Right kidney (tissue), 1 donor: ENCODE measurements at regions not wholly inside any gene's neighbourhood (a gene's known extent, or its start where the extent isn't known, plus 50 kb on each side); places are given as distances from the start of the nearest gene placed in this dataset.
"Not testable (repeated sequence)": the region's sequence is repeated elsewhere in the genome, so short reads cannot be mapped to it uniquely, and the experiment has no call there.

Experiments used
- DNase-seq: peaks from one replicate; pipeline ENCODE4 v3.0.0-alpha.2; 2016

DNA sequence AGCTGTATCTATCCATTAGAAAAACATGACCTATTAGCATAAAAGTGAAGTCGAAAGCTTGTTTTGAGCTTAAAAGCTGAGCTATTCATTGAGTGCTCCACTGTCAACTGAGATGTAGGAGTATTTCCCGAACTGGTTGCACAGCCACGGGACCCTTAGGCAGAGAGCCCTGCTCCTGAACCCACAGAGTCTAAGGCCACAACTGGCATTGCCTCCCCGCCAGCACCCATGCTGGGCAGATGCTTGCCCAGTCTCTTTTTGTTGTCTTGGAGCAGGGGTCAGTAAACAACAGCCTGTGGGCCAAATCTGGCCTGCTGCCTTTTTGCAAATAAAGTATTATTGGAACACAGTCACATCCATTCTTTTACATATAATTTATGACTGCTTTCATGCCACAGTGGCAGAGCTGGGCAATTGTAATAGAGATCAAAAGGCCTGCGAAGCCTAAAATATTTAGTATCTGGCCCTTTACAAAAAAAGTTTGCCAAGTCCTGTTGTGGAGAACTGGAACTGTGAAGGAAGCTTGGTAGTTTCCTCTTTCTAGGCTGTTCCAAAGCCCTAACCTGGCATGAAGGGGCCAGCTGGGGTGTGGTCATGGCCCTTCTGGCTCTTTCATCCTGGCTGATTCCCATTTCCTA, 58.4 kb upstream of the WAPL start:
- no peak for DNase-seq

DNA sequence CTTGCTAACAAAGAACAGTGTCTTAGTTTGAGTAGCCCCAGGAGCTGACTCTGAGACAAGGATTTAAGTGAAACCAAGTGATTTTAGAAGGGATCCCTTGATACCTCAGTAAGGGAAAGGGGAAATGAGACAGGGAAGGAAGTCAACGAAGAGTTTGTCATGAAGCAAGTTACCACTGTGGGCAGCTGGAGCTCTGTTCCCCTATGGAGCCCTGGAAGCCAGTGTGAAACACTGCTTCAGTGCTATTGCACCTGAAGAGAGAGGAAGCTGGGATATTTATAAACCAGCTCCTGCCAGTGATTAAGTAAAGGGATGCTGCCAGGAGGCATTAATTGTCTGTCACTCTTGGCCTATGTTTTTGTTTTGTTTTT, 58.9 kb upstream of the WAPL start:
- no peak for DNase-seq

DNA sequence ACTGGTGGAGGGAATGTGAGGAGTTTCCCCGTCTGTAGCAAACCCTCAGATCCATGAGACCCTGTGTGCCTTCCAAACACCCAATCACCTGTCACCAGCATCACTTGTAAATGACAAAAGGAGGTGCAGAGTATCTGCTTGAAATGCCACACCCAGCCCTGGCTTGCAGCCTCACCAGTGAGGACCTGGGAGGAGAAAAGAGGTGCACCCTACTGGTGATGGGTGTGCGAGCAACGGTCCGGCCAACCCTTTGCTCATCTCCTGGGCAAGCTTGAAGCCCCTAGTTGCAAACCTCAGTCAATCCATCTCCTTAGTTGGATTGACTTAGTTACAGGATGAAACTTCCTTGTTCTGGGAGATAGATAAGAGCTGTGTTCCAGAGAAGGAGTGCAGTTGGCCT, 62.4 kb upstream of the WAPL start:
- DNase-seq = no peak

DNA sequence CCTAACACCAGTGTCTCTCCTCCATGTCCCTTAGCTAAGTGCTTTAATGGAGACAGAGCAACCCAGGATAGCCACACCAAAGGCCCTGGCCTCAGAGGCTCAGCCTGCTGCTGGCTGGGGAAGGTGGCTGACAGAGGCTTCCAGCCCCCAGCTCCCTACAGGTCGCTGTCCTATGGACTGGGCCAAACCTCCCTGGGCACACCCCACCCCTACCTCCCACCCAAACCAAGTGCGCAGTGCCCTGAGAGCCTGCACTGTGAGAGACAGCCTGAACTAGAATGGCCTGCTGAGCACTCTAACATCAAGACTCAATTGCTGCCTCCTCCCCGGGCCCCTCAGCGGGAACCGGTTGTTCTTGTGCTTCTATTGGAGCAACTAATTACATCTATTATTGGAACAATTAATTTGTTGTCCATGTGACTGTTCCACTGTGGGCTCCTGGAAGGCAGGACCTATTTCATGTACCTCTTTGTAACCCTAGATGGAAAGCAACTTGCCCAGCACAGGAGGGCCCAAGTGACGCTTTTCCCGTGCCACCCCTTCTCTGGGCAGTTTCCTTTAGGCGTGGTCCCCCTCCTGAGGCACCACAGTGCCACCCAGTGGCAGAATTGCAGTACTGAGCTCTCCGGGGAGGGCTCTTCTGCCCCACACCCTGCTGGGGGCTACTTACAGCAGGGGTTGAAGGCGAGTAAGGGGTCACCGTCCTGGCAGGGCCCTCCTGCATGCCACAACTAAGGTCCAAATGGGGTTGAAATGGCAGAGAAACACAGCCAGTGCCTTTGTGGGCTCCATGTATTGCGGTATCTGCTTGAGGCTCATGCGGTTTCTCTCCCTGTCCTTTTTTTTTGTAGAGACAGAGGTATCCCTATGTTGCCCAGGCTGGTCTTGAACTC, 63.7 kb upstream of the WAPL start:
- DNase-seq = peak; percentile 76

DNA sequence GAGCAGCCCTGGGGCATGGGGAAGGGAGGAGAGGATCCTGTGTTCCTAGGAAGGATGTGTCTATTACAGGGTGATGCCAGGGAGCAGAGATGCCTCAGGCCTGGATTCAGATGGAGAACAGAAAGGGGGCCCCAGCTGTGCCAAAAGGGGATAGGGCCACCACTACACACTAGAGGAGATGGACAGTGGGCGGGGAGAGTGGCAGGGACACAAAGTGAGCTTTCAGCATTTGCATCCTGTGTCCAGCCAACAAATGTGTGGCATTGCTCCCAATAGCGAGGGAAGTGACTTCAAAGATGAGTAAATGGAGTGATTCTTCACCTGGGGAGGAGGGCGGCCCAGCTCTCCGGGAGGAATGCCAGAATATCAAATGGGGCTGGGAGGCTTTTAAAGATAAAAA, 64.9 kb upstream of the WAPL start:
- DNase-seq = no peak

DNA sequence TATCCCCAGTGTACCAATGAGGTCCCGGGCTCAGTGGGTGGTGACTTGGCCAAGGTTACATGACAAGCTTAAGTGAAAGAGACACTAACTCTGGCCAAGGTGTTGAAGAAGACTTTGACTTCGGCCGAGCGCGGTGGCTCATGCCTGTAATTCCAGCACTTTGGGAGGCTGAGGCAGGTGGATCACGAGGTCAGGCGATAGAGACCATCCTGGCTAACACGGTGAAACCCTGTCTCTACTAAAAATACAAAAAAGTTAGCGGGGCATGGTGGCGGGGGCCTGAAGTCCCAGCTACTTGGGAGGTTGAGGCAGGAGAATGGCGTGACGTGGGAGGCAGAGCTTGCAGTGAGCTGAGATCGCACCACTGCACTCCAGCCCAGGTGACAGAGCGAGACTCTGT, 65.6 kb upstream of the OPN4 start:
- DNase-seq = not testable (repeated sequence)

DNA sequence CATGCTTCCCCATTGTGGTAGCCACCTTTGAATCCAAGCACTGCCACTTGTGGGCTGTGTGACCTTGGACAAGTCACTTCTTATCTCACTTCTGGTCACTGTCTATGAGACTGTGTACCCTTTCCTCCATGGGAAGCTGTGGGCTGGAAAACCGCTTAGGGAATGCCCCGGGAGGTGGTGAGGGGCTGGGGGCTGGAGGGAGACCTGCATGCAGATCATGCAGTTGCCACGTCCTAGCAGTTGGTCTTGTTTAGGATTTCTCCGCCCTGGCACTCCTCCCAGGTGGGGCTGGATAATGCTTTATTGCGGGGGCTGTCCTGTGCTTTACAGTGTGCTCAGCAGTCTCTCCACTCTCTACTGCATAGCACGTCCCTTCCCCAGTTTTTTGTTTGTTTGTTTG, 62.9 kb upstream of the OPN4 start:
- no peak for DNase-seq

DNA sequence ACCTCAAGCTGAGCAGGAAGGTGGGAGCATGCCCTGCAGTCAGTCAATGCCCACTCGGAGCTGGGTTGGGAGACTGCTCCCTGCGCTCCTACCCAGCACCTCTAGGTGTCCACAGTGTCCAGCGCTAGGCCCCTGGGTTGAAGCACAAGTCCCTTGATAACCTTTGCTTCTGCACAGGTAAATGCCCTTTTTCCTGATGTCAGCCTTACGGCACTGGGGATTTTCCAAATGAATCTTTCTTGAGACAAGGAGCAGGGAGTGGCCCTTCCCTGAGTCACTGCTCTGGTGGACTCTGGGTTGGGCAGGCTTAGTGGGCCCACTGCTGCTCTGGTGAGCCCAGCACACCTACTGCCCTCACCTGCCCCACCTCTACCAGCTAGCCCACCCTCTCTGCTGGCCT, 61.9 kb upstream of the OPN4 start:
- no peak for DNase-seq

DNA sequence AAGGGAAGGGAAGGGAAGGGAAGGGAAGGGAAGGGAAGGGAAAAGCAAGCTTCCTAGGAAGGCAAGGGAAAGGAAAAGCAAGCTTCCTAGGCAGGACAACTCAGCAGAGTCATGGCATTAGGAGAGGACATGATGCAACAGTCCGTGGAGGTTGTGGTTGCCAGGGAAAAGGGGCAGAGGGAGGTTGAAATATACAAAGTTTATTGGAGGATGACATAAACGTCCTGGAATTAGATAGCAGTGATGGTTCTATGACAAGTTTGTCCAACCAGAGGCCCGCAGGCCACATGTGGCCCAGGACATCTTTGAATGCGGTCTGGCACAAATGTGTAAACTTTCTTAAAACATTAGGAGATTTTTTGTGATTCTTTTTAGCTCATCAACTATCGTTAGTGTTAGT, 59.8 kb upstream of the OPN4 start:
- no peak for DNase-seq

DNA sequence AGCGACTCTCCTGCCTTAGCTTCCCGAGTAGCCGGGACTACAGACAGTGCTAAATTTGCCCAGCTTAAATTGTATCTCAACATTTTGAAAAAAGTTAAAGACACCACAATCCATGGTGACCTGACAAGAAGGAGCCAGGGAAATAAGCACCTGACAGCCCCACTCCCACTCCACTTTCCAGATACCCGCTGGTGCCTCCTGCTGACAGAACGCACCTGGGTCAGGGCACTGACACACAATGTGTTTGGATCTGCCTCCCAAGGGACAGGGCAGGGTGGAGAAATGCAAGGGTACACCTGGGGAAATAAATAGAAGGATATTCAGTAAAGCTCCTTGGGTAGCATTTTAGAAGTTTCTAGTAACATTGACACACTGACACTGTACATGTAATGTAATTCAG, 58.9 kb upstream of the OPN4 start:
- DNase-seq = no peak

DNA sequence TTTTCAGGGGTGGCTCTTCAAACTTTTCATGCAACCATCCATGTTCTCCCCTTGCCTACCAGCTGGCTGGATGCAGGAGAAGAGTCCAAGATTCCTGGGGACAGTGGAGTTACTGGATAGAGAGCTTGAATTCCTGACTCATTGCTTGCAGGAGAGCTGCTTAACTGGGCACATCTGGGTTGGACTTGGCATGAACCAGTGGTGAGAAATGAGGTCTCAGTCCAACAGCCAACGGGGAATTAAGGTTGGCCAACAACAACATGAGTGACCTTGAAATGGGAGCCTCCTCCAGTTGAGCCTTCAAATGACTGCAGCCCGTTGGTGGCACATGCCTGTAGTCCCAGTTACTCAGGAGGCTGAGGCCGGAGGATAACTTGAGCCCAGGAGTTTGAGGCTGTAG, 58.1 kb upstream of the OPN4 start:
- DNase-seq = no peak

DNA sequence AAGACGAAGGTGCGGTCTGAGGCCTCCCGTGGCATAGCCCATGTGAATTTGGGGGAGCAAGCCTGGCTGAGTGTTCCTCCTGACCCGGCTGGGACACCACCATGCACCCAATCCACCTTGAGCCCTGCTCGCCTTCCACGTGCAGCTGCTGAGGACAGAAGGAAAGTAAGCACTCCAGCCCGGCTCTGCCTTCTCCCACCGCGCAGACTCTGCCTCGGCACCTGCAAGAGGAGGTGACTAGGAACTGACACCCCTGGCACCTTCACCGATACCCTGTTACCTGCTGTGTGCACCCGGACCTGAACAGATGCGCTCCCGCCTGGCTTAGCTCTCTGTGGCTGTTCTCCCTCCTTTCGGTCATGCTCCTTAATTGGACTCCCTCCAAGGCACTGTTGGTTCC, 57.0 kb upstream of the OPN4 start:
- no peak for DNase-seq

DNA sequence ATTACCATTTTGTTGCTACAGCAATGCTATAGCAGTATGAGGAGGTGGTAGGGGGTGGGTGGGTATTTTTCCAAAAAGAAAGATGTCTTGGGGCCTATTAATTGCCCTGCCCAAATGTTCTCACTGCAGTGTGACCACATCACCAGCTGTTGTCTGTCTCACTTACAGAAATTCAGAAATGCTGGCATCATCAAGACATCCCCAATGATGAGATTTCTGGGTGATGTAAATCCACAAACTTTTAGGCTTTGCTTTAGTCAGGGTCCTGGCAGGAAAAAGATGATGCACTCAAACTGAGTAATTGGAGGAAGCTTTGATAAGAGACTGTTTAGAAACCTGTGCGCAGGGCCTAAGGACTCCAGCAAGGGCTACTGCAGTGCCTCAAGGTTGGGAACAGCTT, 56.2 kb upstream of the OPN4 start:
- no peak for DNase-seq

DNA sequence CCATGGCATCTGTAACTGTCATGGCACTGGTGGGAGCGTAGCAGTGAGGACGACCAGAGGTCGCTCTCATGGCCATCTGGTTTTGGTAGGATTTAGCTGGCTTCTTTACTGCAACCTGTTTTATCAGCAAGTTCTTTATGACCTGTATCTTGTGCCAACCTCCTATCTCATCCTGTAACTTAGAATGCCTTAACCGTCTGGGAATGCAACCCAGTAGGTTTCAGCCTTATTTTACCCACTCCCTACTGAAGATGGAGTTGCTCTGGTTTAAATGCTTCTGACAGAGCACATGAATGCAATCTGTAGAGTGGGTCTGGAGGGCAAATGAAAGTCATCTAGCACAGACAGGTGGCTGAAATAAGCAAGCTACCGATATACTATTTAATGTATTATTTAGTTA, 55.3 kb upstream of the OPN4 start:
- no peak for DNase-seq

DNA sequence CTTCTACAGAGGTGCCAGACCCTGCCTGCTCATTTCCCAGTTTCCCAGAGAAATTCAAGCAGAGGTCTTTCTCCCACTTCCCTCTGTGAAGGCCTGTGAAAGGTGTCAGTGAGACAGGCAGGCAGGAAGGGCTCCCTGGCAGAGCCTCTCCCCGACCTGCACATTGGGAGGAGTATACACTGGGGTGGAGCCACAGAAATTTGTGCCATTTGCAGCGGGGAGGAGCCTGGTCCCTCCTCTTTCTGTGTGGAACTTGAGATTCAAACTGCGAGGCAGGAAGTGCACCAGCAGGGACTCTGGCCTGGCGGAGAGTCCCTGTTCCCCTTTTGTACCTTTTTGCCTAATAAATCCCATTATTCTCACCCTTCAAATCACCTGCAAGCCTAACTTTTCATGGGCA, 54.6 kb upstream of the OPN4 start:
- DNase-seq = no peak

DNA sequence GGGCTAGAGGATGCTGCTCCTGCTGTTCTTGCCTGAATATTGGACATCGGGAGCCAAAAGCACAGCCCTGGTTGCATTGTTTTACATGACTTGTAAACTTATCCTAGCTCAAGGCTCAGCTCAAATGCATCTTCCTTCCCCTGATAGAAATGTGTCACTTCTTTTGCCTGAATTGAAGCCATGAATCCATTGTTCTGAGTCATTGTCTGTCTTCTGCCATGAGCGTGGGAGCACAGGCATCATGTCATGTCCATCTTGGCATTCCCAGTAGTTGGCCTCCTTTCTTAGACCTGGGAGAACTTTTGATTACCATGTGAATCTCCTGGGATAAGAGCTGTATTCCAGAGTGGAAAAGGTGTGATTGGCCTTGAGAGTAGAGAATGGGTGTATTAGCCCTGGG, 54.1 kb upstream of the OPN4 start:
- no peak for DNase-seq

DNA sequence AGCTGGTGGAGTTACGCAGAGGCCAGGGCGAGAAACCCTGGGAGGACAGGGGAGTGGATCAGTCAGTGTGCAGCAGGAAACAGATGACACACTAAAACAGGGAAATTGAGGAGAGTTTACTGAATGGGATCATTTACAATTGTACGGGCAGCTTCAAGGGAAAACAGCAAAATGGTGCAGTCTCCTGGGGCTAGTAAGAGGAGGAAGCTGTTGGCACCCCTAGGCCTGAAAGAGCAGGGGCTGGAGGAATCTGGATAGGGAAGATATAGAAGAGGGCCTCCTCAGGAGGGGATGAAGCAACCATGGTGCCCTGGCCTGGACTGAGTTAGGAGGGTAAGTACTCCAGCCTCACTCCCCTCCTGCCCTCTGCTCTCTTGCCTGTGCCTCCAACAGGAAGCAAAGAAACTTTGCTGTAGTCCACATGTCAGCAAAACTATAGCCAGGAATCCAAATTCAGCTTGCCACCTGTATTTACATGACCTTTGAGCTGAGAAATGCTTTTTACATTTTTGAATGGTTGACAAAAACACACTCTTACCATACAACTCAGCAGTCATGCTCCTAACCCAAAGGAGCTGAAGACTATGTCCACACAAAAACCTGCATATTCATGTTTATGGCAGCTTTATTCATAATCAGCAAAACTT, 52.3 kb upstream of the OPN4 start:
- no peak for DNase-seq

DNA sequence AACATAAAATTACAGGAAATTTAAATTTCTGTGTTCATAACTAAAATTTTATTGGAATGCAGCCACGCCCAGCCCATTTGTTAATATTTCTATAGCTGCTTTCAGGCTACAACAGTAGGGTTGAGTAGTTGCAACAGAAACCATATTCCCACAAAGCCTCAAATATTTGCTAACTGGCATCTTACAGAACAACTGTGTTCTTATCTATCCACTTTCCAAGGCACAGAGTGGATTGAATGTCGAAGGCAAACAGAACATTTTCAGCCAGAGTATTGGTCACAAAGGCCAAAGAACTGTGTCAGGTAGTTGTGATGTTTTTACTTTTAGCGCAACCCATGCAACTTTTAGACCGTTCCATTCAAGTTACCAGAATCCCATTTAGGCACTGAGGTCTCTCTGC, 51.1 kb upstream of the OPN4 start:
- DNase-seq = no peak
